IMR-90 (cell line): ENCODE measurements at regions not wholly inside any gene's neighbourhood (a gene's known extent, or its start where the extent isn't known, plus 50 kb on each side); places are given as distances from the start of the nearest gene placed in this dataset.

Source experiments
- ATAC-seq: fragments of 200-7000 bp; cut with Tn5 transposase; 2 replicates; pipeline ENCODE4 v1.9.1; 2020; ENCODE audit warnings: low read depth, mild to moderate bottlenecking, moderate library complexity
- BruUV-seq: library from RNA; stranded (reverse); fragments of 400-500 nt; replicated peaks from 2 replicates; lab custom pipeline; 2021; lab: Mats Ljungman, UMichigan
- CTCF ChIA-PET: fragments of 300-600 bp; formaldehyde crosslinking; extraction: SDS; loops from one replicate; lab custom pipeline; 2021; ENCODE audit warnings: antibody characterized with exemption; lab: Yijun Ruan, JAX
- POLR2A ChIA-PET: fragments of 300-600 bp; sonication (Branson Sonifier 250); formaldehyde crosslinking; loops from one replicate; lab custom pipeline; 2022; ENCODE audit warnings: antibody characterized with exemption; ENCODE audit not compliant: unreplicated experiment; lab: Charles Lee
- DNase-seq: peaks from one replicate; pipeline ENCODE4 v3.0.0; 2013
- H2AFZ ChIP-seq: replicated peaks from 2 replicates; pipeline ENCODE3; 2013; ENCODE audit warnings: low read length, mild to moderate bottlenecking; ENCODE audit not compliant: poor library complexity
- H2AK5ac ChIP-seq: 2 replicates; pipeline ENCODE4 v1.6.1; 2013; ENCODE audit warnings: low read depth, low read length, inconsistent platforms
- H2AK9ac ChIP-seq: replicated peaks from 2 replicates; pipeline ENCODE3; 2013; ENCODE audit warnings: mild to moderate bottlenecking, low read depth, low read length, moderate library complexity; ENCODE audit not compliant: poor library complexity
- H2BK120ac ChIP-seq: 2 replicates; pipeline ENCODE4 v1.6.1; 2013; ENCODE audit warnings: low read depth, low read length, inconsistent platforms
- H2BK15ac ChIP-seq: 3 replicates; pipeline ENCODE4 v1.6.1; 2013; ENCODE audit warnings: low read depth, low read length, inconsistent platforms
- H2BK20ac ChIP-seq: 2 replicates; pipeline ENCODE4 v1.6.1; 2013; ENCODE audit warnings: low read depth, mild to moderate bottlenecking, inconsistent platforms, low read length, moderate library complexity
- H2BK5ac ChIP-seq: 2 replicates; pipeline ENCODE4 v1.6.1; 2013; ENCODE audit warnings: mild to moderate bottlenecking, low read depth, low read length, inconsistent platforms; ENCODE audit not compliant: poor library complexity, severe bottlenecking
- H3K14ac ChIP-seq: replicated peaks from 2 replicates; pipeline ENCODE4 v1.6.1; 2013; ENCODE audit warnings: low read depth, low read length, inconsistent platforms
- H3K18ac ChIP-seq: 2 replicates; pipeline ENCODE4 v1.6.1; 2013; ENCODE audit warnings: low read depth, low read length, control low read depth
- H3K23ac ChIP-seq: 2 replicates; pipeline ENCODE4 v1.6.1; 2013; ENCODE audit warnings: low read depth, low read length, inconsistent platforms
- H3K27ac ChIP-seq: 2 replicates; pipeline ENCODE4 v1.5.1; 2013; ENCODE audit warnings: mild to moderate bottlenecking, control low read depth, low read length; ENCODE audit not compliant: insufficient read depth
- H3K27me3 ChIP-seq: 2 replicates; pipeline ENCODE4 v1.6.1; 2013; ENCODE audit warnings: low read length; ENCODE audit not compliant: control insufficient read depth, insufficient read depth
- H3K36me3 ChIP-seq: 2 replicates; pipeline ENCODE4 v1.6.1; 2013; ENCODE audit warnings: low read length, mixed read lengths; ENCODE audit not compliant: control insufficient read depth, insufficient read depth
- H3K4ac ChIP-seq: 2 replicates; pipeline ENCODE4 v1.6.1; 2013; ENCODE audit warnings: low read depth, low read length, inconsistent platforms
- H3K4me1 ChIP-seq: 2 replicates; pipeline ENCODE4 v1.6.1; 2013; ENCODE audit warnings: low read length, mixed read lengths; ENCODE audit not compliant: control insufficient read depth, insufficient read depth
- H3K4me2 ChIP-seq: 2 replicates; pipeline ENCODE4 v1.6.1; 2013; ENCODE audit warnings: low read depth, mild to moderate bottlenecking, control low read depth, low read length, moderate library complexity
- H3K4me3 ChIP-seq: 2 replicates; pipeline ENCODE4 v1.5.1; 2013; ENCODE audit warnings: low read depth, mild to moderate bottlenecking, control low read depth, low read length, moderate library complexity; ENCODE audit not compliant: insufficient read depth
- H3K56ac ChIP-seq: 2 replicates; pipeline ENCODE4 v1.6.1; 2013; ENCODE audit warnings: low read length, inconsistent platforms; ENCODE audit not compliant: insufficient read depth; ENCODE audit errors: extremely low read depth
- H3K79me1 ChIP-seq, 2 experiments: 2 replicates each; pipeline ENCODE4 v1.6.1; 2013; ENCODE audit warnings: low read length in 2 of 2, inconsistent platforms in 1 of 2, low read depth in 1 of 2
- H3K9ac ChIP-seq: 2 replicates; pipeline ENCODE4 v1.6.1; 2013; ENCODE audit warnings: low read depth, low read length, control low read depth
- H3K9me1 ChIP-seq: 2 replicates; pipeline ENCODE4 v1.6.1; 2013; ENCODE audit warnings: low read length, inconsistent platforms; ENCODE audit not compliant: insufficient read depth
- H3K9me3 ChIP-seq: 2 replicates; pipeline ENCODE4 v1.6.1; 2013; ENCODE audit warnings: low read length; ENCODE audit not compliant: control insufficient read depth, insufficient read depth
- H4K20me1 ChIP-seq: 2 replicates; pipeline ENCODE4 v1.6.1; 2013; ENCODE audit warnings: low read length, inconsistent platforms; ENCODE audit not compliant: insufficient read depth
- H4K5ac ChIP-seq: 2 replicates; pipeline ENCODE4 v1.6.1; 2013; ENCODE audit warnings: mild to moderate bottlenecking, low read depth, low read length, control low read depth
- H4K8ac ChIP-seq, 2 experiments: 2 replicates each; pipeline ENCODE4 v1.6.1; 2013; ENCODE audit warnings: low read depth in 2 of 2, low read length in 2 of 2, control low read depth in 1 of 2, inconsistent platforms in 1 of 2
- H4K91ac ChIP-seq: 2 replicates; pipeline ENCODE4 v1.6.1; 2013; ENCODE audit warnings: low read depth, low read length, inconsistent platforms; ENCODE audit not compliant: insufficient read depth
- CEBPB ChIP-seq: IDR thresholded peaks from 2 replicates; pipeline ENCODE4 v1.6.1; 2012; ENCODE audit warnings: low read depth, low read length, improper control_type of control experiment
- CTCF ChIP-seq: conservative IDR thresholded peaks from 2 replicates; pipeline ENCODE4 v1.5.1; 2012; ENCODE audit warnings: mild to moderate bottlenecking, low read depth, low read length, improper control_type of control experiment
- RCOR1 ChIP-seq: IDR thresholded peaks from 2 replicates; pipeline ENCODE4 v1.6.1; 2012; ENCODE audit warnings: mild to moderate bottlenecking, low read length, improper control_type of control experiment; ENCODE audit not compliant: insufficient replicate concordance
- dilution Hi-C: fragments of 300-500 bp; cut with HindIII; formaldehyde crosslinking; loops from one replicate; pipeline ENCODE4 v1.14.3; 2018; ENCODE audit warnings: low sequenced_read_pairs; ENCODE audit not compliant: unreplicated experiment
- in situ Hi-C: fragments of 300-500 bp; cut with MboI; formaldehyde crosslinking; loops from 3 replicates; pipeline ENCODE4 v1.14.3; 2019; ENCODE audit warnings: low sequenced_read_pairs, inconsistent platforms, mixed read lengths
- intact Hi-C: fragments of 100-400 bp; cut with micrococcal nuclease; formaldehyde crosslinking; loops from 2 replicates; pipeline ENCODE4 v1.10.0; 2022

- ATAC-seq = no peak
- H4K8ac ChIP-seq = no peak overlapping the region
- H3K56ac ChIP-seq = no peak overlapping the region
- H2AFZ ChIP-seq = no peak overlapping the region
- TF ChIP-seq CEBPB (no peak), RCOR1 (no peak), CTCF (no peak)
- no peak overlapping the region for H4K91ac ChIP-seq
- dilution Hi-C loops (no loop called here), in situ Hi-C loops (no loop called here), intact Hi-C loops (no loop called here)
- no peaks in the 10 kb centered on the region for H3K9me3 ChIP-seq
- DNase-seq = no peak
- H3K79me1 ChIP-seq = no peaks in the 10 kb centered on the region
- H3K14ac ChIP-seq = no peak overlapping the region
- no peaks in the 10 kb centered on the region for H3K4me1 ChIP-seq
- no peaks in the 10 kb centered on the region for H3K9me1 ChIP-seq
- H4K5ac ChIP-seq = no peak overlapping the region
- no peak overlapping the region for H2BK120ac ChIP-seq
- H3K9ac ChIP-seq = no peak overlapping the region
- no peak overlapping the region for H3K23ac ChIP-seq
- H4K20me1 ChIP-seq = no peaks in the 10 kb centered on the region
- no peak overlapping the region for H3K4me2 ChIP-seq
- H3K27me3 ChIP-seq = no peaks in the 10 kb centered on the region
- no peak overlapping the region for H3K4me3 ChIP-seq
- ChIA-PET CTCF (no interaction called here), POLR2A (no interaction called here)
- no peak overlapping the region for H2BK5ac ChIP-seq
- H2AK5ac ChIP-seq = no peak overlapping the region
- no peak overlapping the region for H2AK9ac ChIP-seq
- H3K18ac ChIP-seq = no peak overlapping the region
- H3K27ac ChIP-seq = no peak overlapping the region
- BruUV-seq = no TSS peak
- no peak overlapping the region for H2BK15ac ChIP-seq
- no peak overlapping the region for H2BK20ac ChIP-seq
- H3K4ac ChIP-seq = no peak overlapping the region
- no peaks in the 10 kb centered on the region for H3K36me3 ChIP-seq
Measured at GRCh38 chr3:103085465-103085864, 650.6 kb downstream of the ZPLD1 start.
